Cardiac fibroblast (primary cell): ENCODE measurements at regions not wholly inside any gene's neighbourhood (a gene's known extent, or its start where the extent isn't known, plus 50 kb on each side); places are given as distances from the start of the nearest gene placed in this dataset.

ENCODE experiments used
- DNase-seq, 2 donors: peaks; one replicate each; pipeline versions ENCODE4 v3.0.0 to v3.0.0-alpha.2; 2010; ENCODE audit warnings: low read depth in 2 of 2
- H3K4me3 ChIP-seq, 2 donors: replicated peaks in 1 of 2; 1 replicate in 1 of 2; 2 replicates in 1 of 2; pipeline ENCODE4 v1.5.1; 2011; ENCODE audit warnings: low read depth in 2 of 2, low read length in 2 of 2, mild to moderate bottlenecking in 2 of 2, moderate library complexity in 1 of 2
- CTCF ChIP-seq: IDR thresholded peaks from one replicate; pipeline ENCODE4 v1.5.1; 2011; ENCODE audit warnings: low read depth, mild to moderate bottlenecking, low read length, inconsistent platforms

GRCh38 chr2:144935736-144936135 is 415.8 kb upstream of the ZEB2 start:
- H3K4me3 ChIP-seq, result no peak overlapping the region
- DNase-seq, result no peak
- no peak for TF ChIP-seq CTCF

- H3K4me3 ChIP-seq, result no peak overlapping the region
- no peak for TF ChIP-seq CTCF
- DNase-seq, result no peak
Measured at GRCh38 chr2:144935191-144935590, 415.3 kb upstream of the ZEB2 start.

GRCh38 chr2:144931960-144932359 is 412.0 kb upstream of the ZEB2 start:
- no peak for DNase-seq
- no peak for TF ChIP-seq CTCF
- no peak overlapping the region for H3K4me3 ChIP-seq

- TF ChIP-seq CTCF, result no peak
- no peak overlapping the region for H3K4me3 ChIP-seq
- DNase-seq, result no peak
Measured at GRCh38 chr2:144931480-144931879, 411.6 kb upstream of the ZEB2 start.

GRCh38 chr2:144927429-144927828 is 407.5 kb upstream of the ZEB2 start:
- no peak overlapping the region for H3K4me3 ChIP-seq
- DNase-seq, result no peak
- no peak for TF ChIP-seq CTCF

- no peak for DNase-seq
- no peak overlapping the region for H3K4me3 ChIP-seq
- no peak for TF ChIP-seq CTCF
Measured at GRCh38 chr2:144925886-144926285, 406.0 kb upstream of the ZEB2 start.

GRCh38 chr2:144924827-144925226 is 404.9 kb upstream of the ZEB2 start:
- no peak for TF ChIP-seq CTCF
- no peak overlapping the region for H3K4me3 ChIP-seq
- DNase-seq, result no peak
